ENCODE measurements at regions not wholly inside any gene's neighbourhood (a gene's known extent, or its start where the extent isn't known, plus 50 kb on each side); places are given as distances from the start of the nearest gene placed in this dataset.

DNA sequence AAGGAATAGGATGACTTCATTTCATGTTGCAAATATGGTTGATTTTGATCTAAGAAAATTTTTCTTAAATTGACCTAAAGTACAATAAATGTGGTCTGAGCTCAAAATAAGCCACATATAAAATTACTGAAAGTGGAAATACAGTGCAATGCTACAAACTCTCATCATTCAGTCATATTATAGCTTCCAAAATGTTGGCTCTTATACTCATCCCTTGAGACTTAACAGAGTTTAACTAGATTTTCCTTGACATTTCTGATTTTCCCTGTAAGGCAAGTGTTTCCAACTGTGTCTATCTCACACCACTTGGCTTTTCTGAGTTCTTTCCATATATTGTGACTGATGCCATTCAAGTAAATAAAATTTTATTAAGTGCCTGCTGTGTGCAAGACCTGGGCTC, 123.7 kb upstream of the NTF3 start:
- Histone ChIP-seq H3K79me2 (ENCODE audit: insufficient read depth, low read depth) (no peaks in the 10 kb centered on the region), H3K36me3 (ENCODE audit: insufficient read depth) (no peaks in the 10 kb centered on the region), H3K4me3 (IDR thresholded peaks at IDR 0.05; ENCODE audit: insufficient read depth, low read depth, low read length) (no peak overlapping the region), H4K20me1 (ENCODE audit: insufficient read depth) (no peaks in the 10 kb centered on the region), H3K4me2 (no peak overlapping the region), H3K27ac (no peak overlapping the region), H2AFZ (ENCODE audit: low read depth) (no peak overlapping the region), H3K27me3 (ENCODE audit: insufficient read depth, low read depth) (no peaks in the 10 kb centered on the region), H3K4me1 (ENCODE audit: low read depth, poor library complexity, severe bottlenecking) (no peaks in the 10 kb centered on the region), H3K9ac (no peak overlapping the region)
- TF ChIP-seq, protein P1, sequence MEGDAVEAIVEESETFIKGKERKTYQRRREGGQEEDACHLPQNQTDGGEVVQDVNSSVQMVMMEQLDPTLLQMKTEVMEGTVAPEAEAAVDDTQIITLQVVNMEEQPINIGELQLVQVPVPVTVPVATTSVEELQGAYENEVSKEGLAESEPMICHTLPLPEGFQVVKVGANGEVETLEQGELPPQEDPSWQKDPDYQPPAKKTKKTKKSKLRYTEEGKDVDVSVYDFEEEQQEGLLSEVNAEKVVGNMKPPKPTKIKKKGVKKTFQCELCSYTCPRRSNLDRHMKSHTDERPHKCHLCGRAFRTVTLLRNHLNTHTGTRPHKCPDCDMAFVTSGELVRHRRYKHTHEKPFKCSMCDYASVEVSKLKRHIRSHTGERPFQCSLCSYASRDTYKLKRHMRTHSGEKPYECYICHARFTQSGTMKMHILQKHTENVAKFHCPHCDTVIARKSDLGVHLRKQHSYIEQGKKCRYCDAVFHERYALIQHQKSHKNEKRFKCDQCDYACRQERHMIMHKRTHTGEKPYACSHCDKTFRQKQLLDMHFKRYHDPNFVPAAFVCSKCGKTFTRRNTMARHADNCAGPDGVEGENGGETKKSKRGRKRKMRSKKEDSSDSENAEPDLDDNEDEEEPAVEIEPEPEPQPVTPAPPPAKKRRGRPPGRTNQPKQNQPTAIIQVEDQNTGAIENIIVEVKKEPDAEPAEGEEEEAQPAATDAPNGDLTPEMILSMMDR (conservative IDR thresholded peaks at IDR 0.05; ENCODE audit: low read depth, low read length), result no peak

DNA sequence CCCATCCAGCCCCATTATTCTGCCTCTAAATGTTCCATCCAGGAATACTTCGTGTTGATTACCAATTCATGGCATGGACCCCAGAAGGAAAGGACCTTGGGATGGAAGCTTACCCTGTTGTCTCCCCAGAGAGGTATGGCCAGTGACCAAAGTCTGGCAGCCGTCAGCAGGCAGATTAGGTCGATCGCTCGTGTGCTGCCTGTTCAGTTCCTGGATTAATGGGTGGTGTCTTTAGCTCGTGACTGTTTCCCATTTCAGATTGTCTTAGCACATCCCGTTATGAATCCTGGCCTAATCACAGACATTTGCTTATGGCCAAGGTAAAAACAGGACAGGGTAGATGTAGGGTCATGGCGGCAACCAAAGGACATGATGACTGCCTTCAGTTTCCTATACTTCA, 122.9 kb upstream of the NTF3 start:
- H2AFZ ChIP-seq (ENCODE audit: low read depth), result no peak overlapping the region
- no peaks in the 10 kb centered on the region for H3K4me1 ChIP-seq (ENCODE audit: low read depth, poor library complexity, severe bottlenecking)
- no peak overlapping the region for H3K4me3 ChIP-seq (IDR thresholded peaks at IDR 0.05; ENCODE audit: insufficient read depth, low read depth, low read length)
- no peaks in the 10 kb centered on the region for H3K79me2 ChIP-seq (ENCODE audit: insufficient read depth, low read depth)
- H4K20me1 ChIP-seq (ENCODE audit: insufficient read depth), result no peaks in the 10 kb centered on the region
- no peak overlapping the region for H3K4me2 ChIP-seq
- H3K27ac ChIP-seq, result no peak overlapping the region
- no peaks in the 10 kb centered on the region for H3K36me3 ChIP-seq (ENCODE audit: insufficient read depth)
- TF ChIP-seq, protein P1 (conservative IDR thresholded peaks at IDR 0.05; ENCODE audit: low read depth, low read length), result no peak
- H3K27me3 ChIP-seq (ENCODE audit: insufficient read depth, low read depth), result no peaks in the 10 kb centered on the region
- no peak overlapping the region for H3K9ac ChIP-seq

DNA sequence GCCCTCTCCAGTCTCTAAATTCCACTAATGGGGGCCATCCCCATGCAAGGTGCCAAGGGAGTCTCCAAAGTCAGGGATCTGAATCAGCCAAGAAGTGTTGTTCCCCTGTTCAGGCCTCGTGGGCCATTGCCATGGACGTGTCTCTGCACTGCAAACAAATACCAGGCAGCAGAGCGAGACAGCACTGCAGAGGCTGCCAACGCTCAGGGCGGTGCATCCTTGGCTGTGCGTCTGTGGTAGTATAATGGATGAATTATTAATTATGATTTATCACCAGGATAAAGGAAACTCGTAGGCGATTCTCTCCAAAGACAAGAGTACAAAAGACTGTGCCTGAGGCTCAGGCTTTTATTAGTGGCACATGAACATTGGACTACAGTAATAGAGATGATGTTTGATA, 122.3 kb upstream of the NTF3 start:
- no peaks in the 10 kb centered on the region for H3K79me2 ChIP-seq (ENCODE audit: insufficient read depth, low read depth)
- no peaks in the 10 kb centered on the region for H3K27me3 ChIP-seq (ENCODE audit: insufficient read depth, low read depth)
- no peak overlapping the region for H3K4me2 ChIP-seq
- no peak overlapping the region for H2AFZ ChIP-seq (ENCODE audit: low read depth)
- H3K9ac ChIP-seq, result no peak overlapping the region
- no peak overlapping the region for H3K27ac ChIP-seq
- TF ChIP-seq, protein P1 (conservative IDR thresholded peaks at IDR 0.05; ENCODE audit: low read depth, low read length), result no peak
- H4K20me1 ChIP-seq (ENCODE audit: insufficient read depth), result no peaks in the 10 kb centered on the region
- no peaks in the 10 kb centered on the region for H3K4me1 ChIP-seq (ENCODE audit: low read depth, poor library complexity, severe bottlenecking)
- H3K36me3 ChIP-seq (ENCODE audit: insufficient read depth), result no peaks in the 10 kb centered on the region
- H3K4me3 ChIP-seq (IDR thresholded peaks at IDR 0.05; ENCODE audit: insufficient read depth, low read depth, low read length), result no peak overlapping the region

DNA sequence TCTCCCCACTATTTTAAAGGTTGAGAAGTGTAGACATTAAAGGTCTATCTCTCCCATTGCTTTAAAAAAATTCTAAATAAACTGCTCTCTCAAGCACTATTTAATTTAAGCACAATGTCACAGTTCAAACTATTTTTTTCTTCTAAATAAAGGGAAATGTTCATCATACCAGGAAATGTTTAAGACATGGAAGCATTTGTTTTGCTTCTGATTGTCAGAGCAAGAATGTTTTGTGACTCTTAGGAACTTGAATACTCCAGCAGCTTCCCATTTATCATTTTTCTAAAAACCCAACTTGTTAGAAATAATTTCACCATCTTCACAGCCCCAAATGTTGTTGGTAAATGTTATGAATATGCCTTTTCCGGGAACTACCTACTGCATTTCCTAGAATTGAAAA, 121.8 kb upstream of the NTF3 start:
- H3K9ac ChIP-seq, result no peak overlapping the region
- no peaks in the 10 kb centered on the region for H3K27me3 ChIP-seq (ENCODE audit: insufficient read depth, low read depth)
- TF ChIP-seq, protein P1 (conservative IDR thresholded peaks at IDR 0.05; ENCODE audit: low read depth, low read length), result no peak
- no peaks in the 10 kb centered on the region for H3K4me1 ChIP-seq (ENCODE audit: low read depth, poor library complexity, severe bottlenecking)
- no peak overlapping the region for H3K4me3 ChIP-seq (IDR thresholded peaks at IDR 0.05; ENCODE audit: insufficient read depth, low read depth, low read length)
- H3K36me3 ChIP-seq (ENCODE audit: insufficient read depth), result no peaks in the 10 kb centered on the region
- no peak overlapping the region for H3K27ac ChIP-seq
- H4K20me1 ChIP-seq (ENCODE audit: insufficient read depth), result no peaks in the 10 kb centered on the region
- no peak overlapping the region for H3K4me2 ChIP-seq
- no peaks in the 10 kb centered on the region for H3K79me2 ChIP-seq (ENCODE audit: insufficient read depth, low read depth)
- no peak overlapping the region for H2AFZ ChIP-seq (ENCODE audit: low read depth)

DNA sequence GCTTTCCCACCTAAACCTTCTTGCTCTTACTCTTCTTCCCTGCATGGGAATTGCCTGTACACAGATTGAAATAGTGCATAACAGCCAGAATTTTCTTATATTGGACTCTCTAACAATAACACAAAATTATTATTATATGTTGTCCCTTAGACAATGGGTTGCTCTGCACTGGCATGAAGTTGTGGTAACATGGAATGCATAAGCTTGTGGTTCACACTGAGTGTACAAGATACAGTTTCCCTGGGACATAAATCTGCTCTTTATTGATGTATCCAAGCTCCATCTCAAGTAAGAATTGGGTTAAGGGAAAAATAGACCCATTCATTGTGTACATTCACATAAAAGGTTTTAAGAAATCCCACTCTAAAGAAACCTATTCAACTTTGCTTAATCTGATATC, 114.4 kb upstream of the NTF3 start:
- Histone ChIP-seq H3K4me2 (no peak overlapping the region), H3K27me3 (ENCODE audit: insufficient read depth, low read depth) (no peaks in the 10 kb centered on the region), H3K4me1 (ENCODE audit: low read depth, poor library complexity, severe bottlenecking) (no peaks in the 10 kb centered on the region), H3K9ac (no peak overlapping the region), H2AFZ (ENCODE audit: low read depth) (no peak overlapping the region), H4K20me1 (ENCODE audit: insufficient read depth) (no peaks in the 10 kb centered on the region), H3K4me3 (IDR thresholded peaks at IDR 0.05; ENCODE audit: insufficient read depth, low read depth, low read length) (no peak overlapping the region), H3K27ac (no peak overlapping the region), H3K36me3 (ENCODE audit: insufficient read depth) (no peaks in the 10 kb centered on the region), H3K79me2 (ENCODE audit: insufficient read depth, low read depth) (no peaks in the 10 kb centered on the region)
- TF ChIP-seq, protein P1 (conservative IDR thresholded peaks at IDR 0.05; ENCODE audit: low read depth, low read length), result no peak
